T-cell (primary cell): ENCODE measurements at regions not wholly inside any gene's neighbourhood (a gene's known extent, or its start where the extent isn't known, plus 50 kb on each side); places are given as distances from the start of the nearest gene placed in this dataset.
"Not testable (repeated sequence)": the region's sequence is repeated elsewhere in the genome, so short reads cannot be mapped to it uniquely, and the experiment has no call there.

ENCODE experiments used
- ATAC-seq, 4 experiments: fragments of 200-7000 bp in 3 of 4; fragments of 150-1000 bp in 1 of 4; cut with Tn5 transposase; replicated peaks in 1 of 4; 1 replicate in 3 of 4; 2 replicates in 1 of 4; pipeline ENCODE4 v1.10.0; 2021; ENCODE audit warnings: moderate library complexity in 3 of 4, mild to moderate bottlenecking in 2 of 4, moderate number of reproducible peaks in 1 of 4
- CTCF ChIA-PET, 2 donors: fragments of 300-600 bp; sonication (Branson Sonifier 250); formaldehyde crosslinking; loops; one replicate each; lab custom pipeline; 2022; ENCODE audit warnings: antibody characterized with exemption in 2 of 2; lab: Charles Lee
- POLR2A ChIA-PET, 2 donors: fragments of 300-600 bp; sonication (Branson Sonifier 250); formaldehyde crosslinking; loops; one replicate each; lab custom pipeline; 2022; ENCODE audit warnings: antibody characterized with exemption in 2 of 2; lab: Charles Lee
- DNase-seq, 35 experiments: peaks; one replicate each; pipeline versions ENCODE4 v3.0.0 to v3.0.0-alpha.2; 2013 to 2023
- H3K27ac ChIP-seq: one replicate; pipeline ENCODE4 v1.5.1; 2013; ENCODE audit warnings: low read length
- H3K27me3 ChIP-seq, 2 experiments: replicated peaks in 1 of 2; 1 replicate in 1 of 2; 2 replicates in 1 of 2; pipeline versions ENCODE4 v1.6.1 to v1.7.0; 2013; ENCODE audit warnings: low read length in 1 of 2, mixed read lengths in 1 of 2; ENCODE audit not compliant: control insufficient read depth in 2 of 2, insufficient read depth in 2 of 2; ENCODE audit errors: extremely low read depth in 1 of 2
- H3K36me3 ChIP-seq, 2 donors: 1 replicate in 1 of 2; 2 replicates in 1 of 2; pipeline versions ENCODE4 v1.6.1 to v1.7.0; 2013; ENCODE audit warnings: low read length in 1 of 2; ENCODE audit not compliant: control insufficient read depth in 2 of 2, insufficient read depth in 1 of 2; ENCODE audit errors: extremely low read depth in 1 of 2
- H3K4me1 ChIP-seq, 2 experiments: 1 replicate in 1 of 2; 2 replicates in 1 of 2; pipeline versions ENCODE4 v1.6.1 to v1.7.0; 2013; ENCODE audit warnings: low read length in 2 of 2, mixed read lengths in 1 of 2; ENCODE audit not compliant: insufficient read depth in 2 of 2, control insufficient read depth in 1 of 2; ENCODE audit errors: extremely low read depth in 1 of 2
- H3K4me3 ChIP-seq, 2 donors: 1 replicate in 1 of 2; 2 replicates in 1 of 2; pipeline versions ENCODE4 v1.5.1 to v1.7.0; 2013; ENCODE audit warnings: mild to moderate bottlenecking in 2 of 2, low read length in 1 of 2, moderate library complexity in 1 of 2; ENCODE audit not compliant: control insufficient read depth in 1 of 2; ENCODE audit errors: extremely low read depth in 1 of 2
- H3K9me3 ChIP-seq: 2 replicates; pipeline ENCODE4 v1.7.0; 2013
- H3K27ac Mint-ChIP-seq, 2 donors: one replicate each; pipeline ENCODE4 v1.8.0; 2020 to 2021; ENCODE audit warnings: mild to moderate bottlenecking in 2 of 2, mixed read lengths in 2 of 2
- H3K27me3 Mint-ChIP-seq, 2 donors: one replicate each; pipeline ENCODE4 v1.8.0; 2021 to 2022; ENCODE audit warnings: mixed read lengths in 2 of 2
- H3K36me3 Mint-ChIP-seq: one replicate; pipeline ENCODE4 v1.8.0; 2021; ENCODE audit warnings: mixed read lengths
- H3K4me1 Mint-ChIP-seq, 3 donors: one replicate each; pipeline ENCODE4 v1.8.0; 2020 to 2022; ENCODE audit warnings: mixed read lengths in 3 of 3, mild to moderate bottlenecking in 1 of 3
- H3K4me3 Mint-ChIP-seq, 3 donors: one replicate each; pipeline ENCODE4 v1.8.0; 2020 to 2022; ENCODE audit warnings: mild to moderate bottlenecking in 3 of 3, mixed read lengths in 3 of 3, moderate library complexity in 3 of 3
- H3K9me3 Mint-ChIP-seq, 3 donors: one replicate each; pipeline ENCODE4 v1.8.0; 2020 to 2022; ENCODE audit warnings: mixed read lengths in 3 of 3
- WGBS: methylation state at CpG from one replicate; pipeline ENCODE4 v1.1.5; 2013; ENCODE audit warnings: missing lambda C conversion rate; ENCODE audit not compliant: insufficient coverage; 5-methylcytosine and 5-hydroxymethylcytosine counted together

GRCh38 chr21:10122801-10123507, 398.4 kb upstream of the TPTE start:
- H3K9me3 ChIP-seq, H3K4me3 ChIP-seq, H3K9me3 Mint-ChIP-seq, H3K27me3 Mint-ChIP-seq, H3K36me3 ChIP-seq, ATAC-seq, H3K4me1 ChIP-seq, POLR2A ChIA-PET, H3K27ac ChIP-seq, CTCF ChIA-PET, H3K27me3 ChIP-seq, H3K27ac Mint-ChIP-seq, H3K4me3 Mint-ChIP-seq, H3K36me3 Mint-ChIP-seq, H3K4me1 Mint-ChIP-seq: not testable (repeated sequence)
- DNase-seq, result peak in 3 of 35 experiments; percentile 5 to 20 (median 9)
- 40% methylated on average over 1 of the region's 39 CpGs for WGBS

- peak in 1 of 35 experiments; percentile 10 for DNase-seq
- H3K36me3 Mint-ChIP-seq, H3K36me3 ChIP-seq, H3K27ac ChIP-seq, H3K27me3 Mint-ChIP-seq, H3K9me3 Mint-ChIP-seq, POLR2A ChIA-PET, H3K4me3 Mint-ChIP-seq, ATAC-seq, H3K4me1 ChIP-seq, H3K4me3 ChIP-seq, H3K27ac Mint-ChIP-seq, H3K27me3 ChIP-seq, H3K9me3 ChIP-seq, H3K4me1 Mint-ChIP-seq, CTCF ChIA-PET: not testable (repeated sequence)
- 82% methylated on average over 8 of the region's 19 CpGs for WGBS
Measured at GRCh38 chr21:10123508-10123885, 397.9 kb upstream of the TPTE start.

- H3K4me3 ChIP-seq, H3K4me1 ChIP-seq, H3K4me3 Mint-ChIP-seq, ATAC-seq, CTCF ChIA-PET, H3K9me3 ChIP-seq, H3K27me3 Mint-ChIP-seq, POLR2A ChIA-PET, H3K27ac ChIP-seq, H3K36me3 ChIP-seq, H3K4me1 Mint-ChIP-seq, H3K9me3 Mint-ChIP-seq, H3K27me3 ChIP-seq, H3K36me3 Mint-ChIP-seq, H3K27ac Mint-ChIP-seq: not testable (repeated sequence)
- WGBS, result no CpG with 5 or more reads among the region's 17 CpGs
- DNase-seq, result peak in 1 of 35 experiments; percentile 23
Measured at GRCh38 chr21:10125616-10126015, 395.8 kb upstream of the TPTE start.

- ATAC-seq, H3K4me1 ChIP-seq, H3K36me3 Mint-ChIP-seq, CTCF ChIA-PET, H3K36me3 ChIP-seq, H3K27ac ChIP-seq, H3K27me3 Mint-ChIP-seq, H3K4me3 Mint-ChIP-seq, H3K9me3 ChIP-seq, H3K27me3 ChIP-seq, H3K9me3 Mint-ChIP-seq, H3K27ac Mint-ChIP-seq, H3K4me1 Mint-ChIP-seq, DNase-seq, H3K4me3 ChIP-seq, POLR2A ChIA-PET: not testable (repeated sequence)
- WGBS, result no CpG with 5 or more reads among the region's 2 CpGs
Measured at GRCh38 chr21:10134119-10134518, 387.3 kb upstream of the TPTE start.

GRCh38 chr21:10135879-10136278, 385.5 kb upstream of the TPTE start:
- WGBS, result no CpG with 5 or more reads among the region's 4 CpGs
- H3K27me3 ChIP-seq, ATAC-seq, H3K9me3 ChIP-seq, CTCF ChIA-PET, H3K36me3 Mint-ChIP-seq, H3K4me3 ChIP-seq, H3K4me1 Mint-ChIP-seq, DNase-seq, POLR2A ChIA-PET, H3K27ac ChIP-seq, H3K4me1 ChIP-seq, H3K27ac Mint-ChIP-seq, H3K27me3 Mint-ChIP-seq, H3K9me3 Mint-ChIP-seq, H3K36me3 ChIP-seq, H3K4me3 Mint-ChIP-seq: not testable (repeated sequence)

GRCh38 chr21:10154178-10154577, 367.2 kb upstream of the TPTE start:
- H3K27ac Mint-ChIP-seq, H3K4me1 Mint-ChIP-seq, H3K36me3 Mint-ChIP-seq, H3K4me1 ChIP-seq, H3K9me3 ChIP-seq, ATAC-seq, H3K27me3 ChIP-seq, H3K4me3 Mint-ChIP-seq, CTCF ChIA-PET, H3K36me3 ChIP-seq, H3K4me3 ChIP-seq, POLR2A ChIA-PET, H3K27ac ChIP-seq, H3K9me3 Mint-ChIP-seq, H3K27me3 Mint-ChIP-seq, DNase-seq: not testable (repeated sequence)
- WGBS, result no CpG with 5 or more reads among the region's 3 CpGs
